SIG-M5 treated with dmso at 0.1 percent for 504 hours (cell line): ENCODE measurements at regions not wholly inside any gene's neighbourhood (a gene's known extent, or its start where the extent isn't known, plus 50 kb on each side); places are given as distances from the start of the nearest gene placed in this dataset.

ENCODE experiments used
- DNase-seq: peaks from one replicate; lab custom pipeline; 2025; ENCODE audit not compliant: unreplicated experiment; lab: John Stamatoyannopoulos, UW

- no peak for DNase-seq
Observed at GRCh38 chr6:25010902-25011625, 75.3 kb upstream of the RIPOR2 start.

DNA sequence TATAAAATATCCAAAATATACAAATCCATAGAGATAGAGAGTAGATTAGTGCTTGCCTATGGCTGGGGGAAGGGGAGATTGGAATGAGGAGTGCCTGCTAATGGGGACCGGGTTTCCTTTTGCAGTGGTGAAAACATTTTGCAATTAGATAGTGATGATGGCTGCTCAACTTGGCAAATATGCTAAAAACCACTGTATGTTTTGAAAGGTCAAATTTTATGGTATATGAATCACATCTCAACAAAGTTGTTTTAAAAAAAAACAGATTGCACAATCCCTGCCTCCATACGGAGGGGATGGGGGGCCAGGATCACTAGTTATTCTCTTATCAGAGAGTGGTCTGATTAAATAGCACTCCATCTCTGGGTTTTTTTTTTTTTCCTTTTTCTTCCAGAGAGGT lies 76.9 kb upstream of the RIPOR2 start:
- DNase-seq: no peak

DNA sequence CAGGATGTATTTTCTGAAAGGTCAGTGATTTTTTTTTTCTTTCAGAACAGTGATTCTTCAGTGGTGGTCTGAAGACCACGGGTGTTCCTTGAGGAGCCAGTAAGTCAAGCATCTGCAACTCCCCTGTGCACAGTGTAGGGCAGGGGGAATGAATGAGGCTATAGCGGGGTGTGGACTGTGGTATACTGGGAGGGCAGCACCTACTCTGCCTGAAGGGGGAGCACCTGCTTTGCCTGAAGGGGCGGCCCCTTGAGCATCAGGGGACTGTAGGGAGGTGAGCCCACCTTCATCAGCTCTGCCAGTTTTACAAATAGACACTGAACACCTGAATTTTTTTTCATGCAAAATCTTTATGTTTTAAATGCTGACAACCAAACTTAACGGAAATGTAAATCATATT lies 77.5 kb upstream of the RIPOR2 start:
- DNase-seq: no peak

- DNase-seq: no peak
Observed at GRCh38 chr6:25014369-25014768, 78.6 kb upstream of the RIPOR2 start.

- no peak for DNase-seq
Observed at GRCh38 chr6:25014791-25015560, 79.2 kb upstream of the RIPOR2 start.

GRCh38 chr6:25016014-25016720 lies 80.4 kb upstream of the RIPOR2 start:
- DNase-seq: no peak

- no peak for DNase-seq
Observed at GRCh38 chr6:25017486-25017885, 81.7 kb upstream of the RIPOR2 start.

DNA sequence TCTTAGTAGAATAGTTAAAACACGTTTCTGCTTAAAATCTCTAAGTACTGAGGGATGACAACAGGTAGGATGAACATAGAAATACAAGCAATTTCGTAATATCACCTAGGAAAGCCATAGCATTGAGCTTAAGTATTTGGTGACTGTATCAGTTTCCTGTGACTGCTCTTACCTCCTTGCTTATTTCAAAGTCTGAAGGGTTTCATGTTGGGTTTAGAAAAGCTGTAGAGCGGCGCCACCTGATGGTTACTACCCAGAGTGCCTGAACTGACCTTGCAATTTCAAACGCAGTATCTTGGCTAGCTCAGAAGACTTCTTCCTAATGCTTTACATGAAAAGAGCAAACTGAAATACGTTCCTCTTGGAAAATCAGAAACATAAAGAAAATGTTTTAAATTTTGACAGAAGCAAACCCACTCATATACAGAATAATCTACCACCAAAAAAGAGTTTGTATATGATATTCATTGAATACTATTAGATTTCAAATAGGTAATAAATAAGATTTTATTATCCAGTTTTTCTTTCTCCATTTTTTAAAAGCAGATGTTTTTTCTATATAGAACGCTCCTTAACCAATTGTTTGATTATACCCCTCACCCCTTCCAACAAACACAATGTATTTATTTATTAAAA lies 82.3 kb upstream of the RIPOR2 start:
- peak; percentile 77 for DNase-seq

DNA sequence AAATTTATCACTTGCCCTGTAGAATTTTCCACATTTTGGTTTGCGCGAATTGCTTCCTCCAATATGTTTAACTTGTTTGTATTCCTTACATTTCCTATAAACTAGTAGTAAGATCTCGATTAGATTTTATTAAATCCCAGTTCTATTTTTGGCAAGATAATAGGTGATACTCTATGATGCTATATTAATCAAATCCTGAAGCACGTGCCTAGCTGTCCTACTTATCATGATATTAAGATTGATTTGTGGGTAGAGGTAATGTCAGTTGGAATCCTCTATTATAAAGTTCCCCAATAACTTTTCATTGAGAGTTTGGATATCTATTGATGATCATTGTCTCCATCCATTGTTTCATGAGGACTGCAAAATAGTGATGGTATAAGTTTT lies 82.8 kb upstream of the RIPOR2 start:
- no peak for DNase-seq

DNA sequence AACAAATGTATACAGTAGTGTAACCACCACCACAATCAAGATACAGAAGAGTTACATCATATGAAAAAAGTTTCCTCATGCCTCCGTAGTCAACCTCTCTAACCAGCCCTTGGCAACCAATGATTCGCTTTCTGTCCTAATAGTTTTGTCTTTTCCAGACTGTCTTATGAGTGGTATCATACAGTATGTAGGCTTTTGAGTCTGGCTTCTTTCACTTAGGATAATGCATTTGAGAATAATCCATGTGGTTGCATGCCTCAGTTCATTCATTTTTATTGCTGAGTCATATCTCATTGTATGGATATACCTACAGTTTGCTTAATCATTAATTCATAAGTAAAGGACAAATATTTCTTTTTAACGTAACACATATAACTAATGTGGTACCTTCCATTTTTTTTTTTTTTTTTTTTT lies 86.4 kb upstream of the RIPOR2 start:
- peak; percentile 46 for DNase-seq

GRCh38 chr6:25023781-25024180 lies 88.0 kb upstream of the RIPOR2 start:
- DNase-seq: no peak

GRCh38 chr6:25024821-25025220 lies 89.1 kb upstream of the RIPOR2 start:
- no peak for DNase-seq

GRCh38 chr6:25025248-25025918 lies 89.6 kb upstream of the RIPOR2 start:
- no peak for DNase-seq

- DNase-seq: no peak
Observed at GRCh38 chr6:25025919-25026301, 90.2 kb upstream of the RIPOR2 start.

- DNase-seq: no peak
Observed at GRCh38 chr6:25026723-25027122, 91.0 kb upstream of the RIPOR2 start.

DNA sequence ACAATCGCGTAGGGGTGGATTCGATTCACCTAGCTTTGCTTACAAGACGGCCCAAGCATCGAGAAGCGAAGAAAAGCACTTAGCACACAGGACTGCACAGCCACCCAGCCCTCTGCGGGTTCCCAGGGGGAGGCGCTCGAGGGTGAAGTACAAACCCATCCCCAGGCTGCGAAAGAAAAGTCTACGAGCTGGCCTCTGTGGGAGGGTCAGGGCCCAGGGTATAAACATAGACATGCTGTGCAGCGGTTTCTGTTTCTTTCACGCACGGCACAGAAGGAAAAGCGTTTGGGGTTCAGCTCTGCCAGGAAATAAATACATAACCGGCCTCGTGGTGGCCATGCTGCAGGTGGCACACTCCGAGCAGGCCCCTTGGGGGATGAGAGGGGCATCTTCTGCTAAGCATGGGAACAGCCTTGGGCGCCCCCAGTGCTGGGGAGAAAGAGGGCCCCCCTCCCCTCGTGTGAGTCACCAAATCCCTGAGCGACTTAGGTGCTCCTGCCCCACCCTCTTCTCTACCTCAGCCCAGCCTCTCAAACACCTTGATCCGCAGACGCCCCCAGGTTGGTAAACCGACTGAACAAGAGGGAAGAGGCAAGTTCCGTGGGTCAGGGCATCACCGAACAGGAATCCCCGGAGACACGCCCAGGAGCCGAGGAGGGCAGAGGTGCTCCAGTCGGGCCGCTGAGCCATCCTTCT lies 91.6 kb upstream of the RIPOR2 start:
- no peak for DNase-seq

GRCh38 chr6:25028328-25028727 lies 92.6 kb upstream of the RIPOR2 start:
- DNase-seq: no peak

GRCh38 chr6:25032934-25033333 lies 97.2 kb upstream of the RIPOR2 start:
- DNase-seq: no peak

GRCh38 chr6:25034431-25034921 lies 98.7 kb upstream of the RIPOR2 start:
- DNase-seq: no peak

GRCh38 chr6:25035174-25035511 lies 99.4 kb upstream of the RIPOR2 start:
- no peak for DNase-seq
